ENCODE measurements at regions not wholly inside any gene's neighbourhood (a gene's known extent, or its start where the extent isn't known, plus 50 kb on each side); places are given as distances from the start of the nearest gene placed in this dataset.

GRCh38 chr16:85263239-85263585 is 150.9 kb upstream of the CIBAR2 start:
- FAIRE-seq (no peak), DNase-seq (ENCODE audit: insufficient read length, low spot score) (no peak)
- TF ChIP-seq POLR2A (IDR thresholded peaks at IDR 0.05; ENCODE audit: low read depth, low read length) (no peak), POLR2AphosphoS5 (IDR thresholded peaks at IDR 0.05; ENCODE audit: low read depth, low read length) (no peak), POU2F2 (IDR thresholded peaks at IDR 0.05; ENCODE audit: low read depth, low read length) (no peak), PAX5 (IDR thresholded peaks at IDR 0.05; ENCODE audit: insufficient read depth, low read length, severe bottlenecking) (no peak), SPI1 (IDR thresholded peaks at IDR 0.05; ENCODE audit: low read depth, low read length) (no peak), TAF1 (IDR thresholded peaks at IDR 0.05; ENCODE audit: low read depth, low read length) (no peak)

GRCh38 chr16:85264752-85265151 is 152.5 kb upstream of the CIBAR2 start:
- TF ChIP-seq POLR2A (IDR thresholded peaks at IDR 0.05; ENCODE audit: low read depth, low read length): no peak
- TF ChIP-seq SPI1 (IDR thresholded peaks at IDR 0.05; ENCODE audit: low read depth, low read length): no peak
- no peak for TF ChIP-seq POLR2AphosphoS5 (IDR thresholded peaks at IDR 0.05; ENCODE audit: low read depth, low read length)
- no peak for TF ChIP-seq PAX5 (IDR thresholded peaks at IDR 0.05; ENCODE audit: insufficient read depth, low read length, severe bottlenecking)
- TF ChIP-seq TAF1 (IDR thresholded peaks at IDR 0.05; ENCODE audit: low read depth, low read length): no peak
- no peak for TF ChIP-seq POU2F2 (IDR thresholded peaks at IDR 0.05; ENCODE audit: low read depth, low read length)
- DNase-seq (ENCODE audit: insufficient read length, low spot score): no peak
- no peak for FAIRE-seq

- DNase-seq (ENCODE audit: insufficient read length, low spot score): no peak
- TF ChIP-seq TAF1 (IDR thresholded peaks at IDR 0.05; ENCODE audit: low read depth, low read length): no peak
- TF ChIP-seq POLR2A (IDR thresholded peaks at IDR 0.05; ENCODE audit: low read depth, low read length): no peak
- TF ChIP-seq PAX5 (IDR thresholded peaks at IDR 0.05; ENCODE audit: insufficient read depth, low read length, severe bottlenecking): no peak
- no peak for TF ChIP-seq SPI1 (IDR thresholded peaks at IDR 0.05; ENCODE audit: low read depth, low read length)
- no peak for TF ChIP-seq POU2F2 (IDR thresholded peaks at IDR 0.05; ENCODE audit: low read depth, low read length)
- no peak for TF ChIP-seq POLR2AphosphoS5 (IDR thresholded peaks at IDR 0.05; ENCODE audit: low read depth, low read length)
- FAIRE-seq: no peak
Measured at GRCh38 chr16:85265161-85265784, 153.0 kb upstream of the CIBAR2 start.

GRCh38 chr16:85265810-85266209 is 153.5 kb upstream of the CIBAR2 start:
- no peak for FAIRE-seq
- TF ChIP-seq SPI1 (IDR thresholded peaks at IDR 0.05; ENCODE audit: low read depth, low read length): no peak
- no peak for TF ChIP-seq POLR2AphosphoS5 (IDR thresholded peaks at IDR 0.05; ENCODE audit: low read depth, low read length)
- no peak for TF ChIP-seq TAF1 (IDR thresholded peaks at IDR 0.05; ENCODE audit: low read depth, low read length)
- TF ChIP-seq POLR2A (IDR thresholded peaks at IDR 0.05; ENCODE audit: low read depth, low read length): no peak
- TF ChIP-seq PAX5 (IDR thresholded peaks at IDR 0.05; ENCODE audit: insufficient read depth, low read length, severe bottlenecking): no peak
- no peak for TF ChIP-seq POU2F2 (IDR thresholded peaks at IDR 0.05; ENCODE audit: low read depth, low read length)
- DNase-seq (ENCODE audit: insufficient read length, low spot score): no peak

GRCh38 chr16:85266857-85267256 is 154.6 kb upstream of the CIBAR2 start:
- no peak for DNase-seq (ENCODE audit: insufficient read length, low spot score)
- TF ChIP-seq POLR2A (IDR thresholded peaks at IDR 0.05; ENCODE audit: low read depth, low read length): no peak
- TF ChIP-seq TAF1 (IDR thresholded peaks at IDR 0.05; ENCODE audit: low read depth, low read length): no peak
- no peak for TF ChIP-seq POU2F2 (IDR thresholded peaks at IDR 0.05; ENCODE audit: low read depth, low read length)
- TF ChIP-seq POLR2AphosphoS5 (IDR thresholded peaks at IDR 0.05; ENCODE audit: low read depth, low read length): no peak
- no peak for TF ChIP-seq SPI1 (IDR thresholded peaks at IDR 0.05; ENCODE audit: low read depth, low read length)
- no peak for TF ChIP-seq PAX5 (IDR thresholded peaks at IDR 0.05; ENCODE audit: insufficient read depth, low read length, severe bottlenecking)
- FAIRE-seq: no peak

- TF ChIP-seq PAX5 (IDR thresholded peaks at IDR 0.05; ENCODE audit: insufficient read depth, low read length, severe bottlenecking): no peak
- FAIRE-seq: no peak
- no peak for DNase-seq (ENCODE audit: insufficient read length, low spot score)
Measured at GRCh38 chr16:85267414-85267945, 155.2 kb upstream of the CIBAR2 start.

- FAIRE-seq: no peak
- no peak for TF ChIP-seq POLR2AphosphoS5 (IDR thresholded peaks at IDR 0.05; ENCODE audit: low read depth, low read length)
- TF ChIP-seq TAF1 (IDR thresholded peaks at IDR 0.05; ENCODE audit: low read depth, low read length): no peak
- no peak for TF ChIP-seq POLR2A (IDR thresholded peaks at IDR 0.05; ENCODE audit: low read depth, low read length)
- no peak for TF ChIP-seq SPI1 (IDR thresholded peaks at IDR 0.05; ENCODE audit: low read depth, low read length)
- no peak for TF ChIP-seq POU2F2 (IDR thresholded peaks at IDR 0.05; ENCODE audit: low read depth, low read length)
- TF ChIP-seq PAX5 (IDR thresholded peaks at IDR 0.05; ENCODE audit: insufficient read depth, low read length, severe bottlenecking): no peak
- DNase-seq (ENCODE audit: insufficient read length, low spot score): no peak
Measured at GRCh38 chr16:85269165-85269564, 156.9 kb upstream of the CIBAR2 start.

- TF ChIP-seq PAX5 (IDR thresholded peaks at IDR 0.05; ENCODE audit: insufficient read depth, low read length, severe bottlenecking) (no peak), SPI1 (IDR thresholded peaks at IDR 0.05; ENCODE audit: low read depth, low read length) (no peak), TAF1 (IDR thresholded peaks at IDR 0.05; ENCODE audit: low read depth, low read length) (no peak), POLR2A (IDR thresholded peaks at IDR 0.05; ENCODE audit: low read depth, low read length) (no peak), POU2F2 (IDR thresholded peaks at IDR 0.05; ENCODE audit: low read depth, low read length) (no peak), POLR2AphosphoS5 (IDR thresholded peaks at IDR 0.05; ENCODE audit: low read depth, low read length) (no peak)
- FAIRE-seq (no peak), DNase-seq (ENCODE audit: insufficient read length, low spot score) (no peak)
Measured at GRCh38 chr16:85270374-85270773, 158.1 kb upstream of the CIBAR2 start.

- TF ChIP-seq POLR2A (IDR thresholded peaks at IDR 0.05; ENCODE audit: low read depth, low read length): no peak
- no peak for TF ChIP-seq SPI1 (IDR thresholded peaks at IDR 0.05; ENCODE audit: low read depth, low read length)
- no peak for TF ChIP-seq TAF1 (IDR thresholded peaks at IDR 0.05; ENCODE audit: low read depth, low read length)
- no peak for TF ChIP-seq POLR2AphosphoS5 (IDR thresholded peaks at IDR 0.05; ENCODE audit: low read depth, low read length)
- no peak for TF ChIP-seq POU2F2 (IDR thresholded peaks at IDR 0.05; ENCODE audit: low read depth, low read length)
- TF ChIP-seq PAX5 (IDR thresholded peaks at IDR 0.05; ENCODE audit: insufficient read depth, low read length, severe bottlenecking): no peak
- FAIRE-seq (no peak), DNase-seq (ENCODE audit: insufficient read length, low spot score) (no peak)
Measured at GRCh38 chr16:85271198-85271597, 158.9 kb upstream of the CIBAR2 start.

- FAIRE-seq: no peak
- no peak for DNase-seq (ENCODE audit: insufficient read length, low spot score)
- TF ChIP-seq PAX5 (IDR thresholded peaks at IDR 0.05; ENCODE audit: insufficient read depth, low read length, severe bottlenecking) (no peak), POU2F2 (IDR thresholded peaks at IDR 0.05; ENCODE audit: low read depth, low read length) (no peak), SPI1 (IDR thresholded peaks at IDR 0.05; ENCODE audit: low read depth, low read length) (no peak), POLR2AphosphoS5 (IDR thresholded peaks at IDR 0.05; ENCODE audit: low read depth, low read length) (no peak), TAF1 (IDR thresholded peaks at IDR 0.05; ENCODE audit: low read depth, low read length) (no peak)
Measured at GRCh38 chr16:85273293-85273692, 161.0 kb upstream of the CIBAR2 start.

Data from GM12891 (cell line).